ENCODE measurements at regions not wholly inside any gene's neighbourhood (a gene's known extent, or its start where the extent isn't known, plus 50 kb on each side); places are given as distances from the start of the nearest gene placed in this dataset.

- H3K4me3 Mint-ChIP-seq: no peak overlapping the region
- no peaks in the 10 kb centered on the region for H3K36me3 Mint-ChIP-seq (ENCODE audit: low read depth)
- peaks cover 27% of the 10 kb centered on the region for H3K4me1 Mint-ChIP-seq
- peaks cover under 1% of the 10 kb centered on the region for H3K9me3 Mint-ChIP-seq
- no peak overlapping the region for H3K27ac Mint-ChIP-seq (ENCODE audit: unreplicated experiment)
- no peak for TF ChIP-seq CTCF (conservative IDR thresholded peaks at IDR 0.05)
- H3K27me3 Mint-ChIP-seq (ENCODE audit: low read depth): no peaks in the 10 kb centered on the region
- DNase-seq (ENCODE audit: low read depth, low spot score): no peak
These were observed 394.6 kb upstream of the JARID2 start for GRCh38 chr6:14851281-14851680.

GRCh38 chr6:14852375-14852774, 393.5 kb upstream of the JARID2 start:
- no peak overlapping the region for H3K4me3 Mint-ChIP-seq
- H3K27ac Mint-ChIP-seq (ENCODE audit: unreplicated experiment): no peak overlapping the region
- peaks cover 25% of the 10 kb centered on the region for H3K4me1 Mint-ChIP-seq
- no peak for DNase-seq (ENCODE audit: low read depth, low spot score)
- no peaks in the 10 kb centered on the region for H3K36me3 Mint-ChIP-seq (ENCODE audit: low read depth)
- H3K9me3 Mint-ChIP-seq: no peaks in the 10 kb centered on the region
- no peak for TF ChIP-seq CTCF (conservative IDR thresholded peaks at IDR 0.05)
- no peaks in the 10 kb centered on the region for H3K27me3 Mint-ChIP-seq (ENCODE audit: low read depth)

- no peaks in the 10 kb centered on the region for H3K36me3 Mint-ChIP-seq (ENCODE audit: low read depth)
- peaks cover 5% of the 10 kb centered on the region for H3K4me1 Mint-ChIP-seq
- no peak overlapping the region for H3K27ac Mint-ChIP-seq (ENCODE audit: unreplicated experiment)
- no peak for TF ChIP-seq CTCF (conservative IDR thresholded peaks at IDR 0.05)
- no peak overlapping the region for H3K4me3 Mint-ChIP-seq
- DNase-seq (ENCODE audit: low read depth, low spot score): no peak
- H3K27me3 Mint-ChIP-seq (ENCODE audit: low read depth): no peaks in the 10 kb centered on the region
- H3K9me3 Mint-ChIP-seq: no peaks in the 10 kb centered on the region
These were observed 389.7 kb upstream of the JARID2 start for GRCh38 chr6:14856177-14856576.

- no peaks in the 10 kb centered on the region for H3K27me3 Mint-ChIP-seq (ENCODE audit: low read depth)
- DNase-seq (ENCODE audit: low read depth, low spot score): no peak
- H3K4me1 Mint-ChIP-seq: peaks cover 5% of the 10 kb centered on the region
- no peaks in the 10 kb centered on the region for H3K9me3 Mint-ChIP-seq
- TF ChIP-seq CTCF (conservative IDR thresholded peaks at IDR 0.05): no peak
- no peaks in the 10 kb centered on the region for H3K36me3 Mint-ChIP-seq (ENCODE audit: low read depth)
- H3K4me3 Mint-ChIP-seq: no peak overlapping the region
- no peak overlapping the region for H3K27ac Mint-ChIP-seq (ENCODE audit: unreplicated experiment)
These were observed 388.9 kb upstream of the JARID2 start for GRCh38 chr6:14857001-14857400.

- Mint-ChIP-seq H3K9me3 (no peaks in the 10 kb centered on the region), H3K4me3 (no peak overlapping the region), H3K27ac (ENCODE audit: unreplicated experiment) (no peak overlapping the region), H3K27me3 (ENCODE audit: low read depth) (no peaks in the 10 kb centered on the region), H3K4me1 (peaks cover 5% of the 10 kb centered on the region), H3K36me3 (ENCODE audit: low read depth) (no peaks in the 10 kb centered on the region)
- TF ChIP-seq CTCF (conservative IDR thresholded peaks at IDR 0.05): no peak
- DNase-seq (ENCODE audit: low read depth, low spot score): no peak
These were observed 388.4 kb upstream of the JARID2 start for GRCh38 chr6:14857501-14857900.

GRCh38 chr6:14858808-14859207, 387.1 kb upstream of the JARID2 start:
- no peak for TF ChIP-seq CTCF (conservative IDR thresholded peaks at IDR 0.05)
- no peaks in the 10 kb centered on the region for H3K36me3 Mint-ChIP-seq (ENCODE audit: low read depth)
- H3K4me3 Mint-ChIP-seq: no peak overlapping the region
- no peak overlapping the region for H3K27ac Mint-ChIP-seq (ENCODE audit: unreplicated experiment)
- peaks cover 11% of the 10 kb centered on the region for H3K4me1 Mint-ChIP-seq
- no peaks in the 10 kb centered on the region for H3K9me3 Mint-ChIP-seq
- no peak for DNase-seq (ENCODE audit: low read depth, low spot score)
- H3K27me3 Mint-ChIP-seq (ENCODE audit: low read depth): no peaks in the 10 kb centered on the region
